ENCODE measurements at regions not wholly inside any gene's neighbourhood (a gene's known extent, or its start where the extent isn't known, plus 50 kb on each side); places are given as distances from the start of the nearest gene placed in this dataset.

DNA sequence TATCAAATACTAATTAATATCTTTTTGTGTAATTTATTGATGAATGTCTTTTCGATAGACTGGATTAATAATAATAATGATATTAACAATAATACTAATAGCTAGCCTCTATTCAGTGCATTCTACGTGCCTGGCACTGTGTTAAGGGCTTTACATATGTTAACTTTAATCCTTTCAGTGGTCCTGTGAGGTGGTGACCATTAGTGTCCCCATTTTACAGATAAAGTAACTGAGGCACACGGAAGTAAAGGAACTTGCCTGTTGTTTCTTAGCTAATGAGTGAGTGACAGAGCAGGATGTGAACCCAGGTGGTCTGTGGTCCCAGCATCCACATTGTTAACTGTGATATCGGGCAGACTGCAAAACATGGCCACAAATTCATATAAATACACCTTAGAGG is 335.7 kb upstream of the PROX1 start:
- no peaks in the 10 kb centered on the region for H3K9me3 ChIP-seq (ENCODE audit: insufficient read depth, low read depth, low read length)
- H3K36me3 Mint-ChIP-seq (ENCODE audit: low read depth, unreplicated experiment) = no peaks in the 10 kb centered on the region
- FAIRE-seq (no peak), DNase-seq (ENCODE audit: low read depth) (no peak)
- H3K9ac ChIP-seq (ENCODE audit: low read length) = no peak overlapping the region
- no peaks in the 10 kb centered on the region for H3K27me3 ChIP-seq (ENCODE audit: insufficient read depth, low read length)
- no peaks in the 10 kb centered on the region for H3K79me2 ChIP-seq (ENCODE audit: insufficient read depth, low read length)
- no peak overlapping the region for H3K4me3 Mint-ChIP-seq (ENCODE audit: unreplicated experiment)
- no peak for TF ChIP-seq EZH2 (IDR thresholded peaks at IDR 0.05; ENCODE audit: insufficient read depth, low read length)
- TF ChIP-seq, protein P1, sequence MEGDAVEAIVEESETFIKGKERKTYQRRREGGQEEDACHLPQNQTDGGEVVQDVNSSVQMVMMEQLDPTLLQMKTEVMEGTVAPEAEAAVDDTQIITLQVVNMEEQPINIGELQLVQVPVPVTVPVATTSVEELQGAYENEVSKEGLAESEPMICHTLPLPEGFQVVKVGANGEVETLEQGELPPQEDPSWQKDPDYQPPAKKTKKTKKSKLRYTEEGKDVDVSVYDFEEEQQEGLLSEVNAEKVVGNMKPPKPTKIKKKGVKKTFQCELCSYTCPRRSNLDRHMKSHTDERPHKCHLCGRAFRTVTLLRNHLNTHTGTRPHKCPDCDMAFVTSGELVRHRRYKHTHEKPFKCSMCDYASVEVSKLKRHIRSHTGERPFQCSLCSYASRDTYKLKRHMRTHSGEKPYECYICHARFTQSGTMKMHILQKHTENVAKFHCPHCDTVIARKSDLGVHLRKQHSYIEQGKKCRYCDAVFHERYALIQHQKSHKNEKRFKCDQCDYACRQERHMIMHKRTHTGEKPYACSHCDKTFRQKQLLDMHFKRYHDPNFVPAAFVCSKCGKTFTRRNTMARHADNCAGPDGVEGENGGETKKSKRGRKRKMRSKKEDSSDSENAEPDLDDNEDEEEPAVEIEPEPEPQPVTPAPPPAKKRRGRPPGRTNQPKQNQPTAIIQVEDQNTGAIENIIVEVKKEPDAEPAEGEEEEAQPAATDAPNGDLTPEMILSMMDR (IDR thresholded peaks at IDR 0.05; ENCODE audit: insufficient read depth, low read depth, low read length) = no peak
- no peak overlapping the region for H2AFZ ChIP-seq (ENCODE audit: low read depth, low read length)
- H3K4me1 Mint-ChIP-seq (ENCODE audit: low read depth, unreplicated experiment) = no peaks in the 10 kb centered on the region
- H4K20me1 ChIP-seq (ENCODE audit: insufficient read depth, low read length) = no peaks in the 10 kb centered on the region
- H3K4me1 ChIP-seq (ENCODE audit: insufficient read depth, low read length) = no peaks in the 10 kb centered on the region
- H3K27ac Mint-ChIP-seq (ENCODE audit: unreplicated experiment) = no peak overlapping the region
- no peaks in the 10 kb centered on the region for H3K9me3 Mint-ChIP-seq (ENCODE audit: unreplicated experiment)
- H3K4me3 ChIP-seq (ENCODE audit: insufficient read depth, low read depth, low read length) = no peak overlapping the region
- no peak overlapping the region for H3K27ac ChIP-seq (ENCODE audit: low read depth, low read length)
- no peaks in the 10 kb centered on the region for H3K36me3 ChIP-seq (ENCODE audit: insufficient read depth, low read length)
- peaks cover 26% of the 10 kb centered on the region for H3K27me3 Mint-ChIP-seq (ENCODE audit: low read depth, unreplicated experiment)
- H3K4me2 ChIP-seq (ENCODE audit: low read length) = no peak overlapping the region

DNA sequence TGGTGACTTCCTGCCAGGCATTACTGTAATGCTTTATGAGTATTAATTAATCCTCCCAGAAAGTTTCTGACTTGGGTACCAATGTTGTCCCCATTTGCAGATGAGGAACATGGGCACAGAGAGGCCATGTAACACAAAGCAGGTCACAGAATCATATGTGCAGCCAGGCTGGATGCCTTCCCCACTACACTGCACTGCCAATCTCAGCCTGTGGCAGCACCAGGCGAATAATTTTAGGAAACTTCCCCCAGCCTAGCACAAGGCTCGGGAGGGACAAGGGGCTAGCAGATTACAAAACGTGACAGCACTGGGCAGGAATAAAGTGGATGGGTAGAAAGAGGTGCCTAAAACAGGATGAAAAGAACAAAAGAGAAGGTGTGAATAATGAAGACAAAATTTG is 331.7 kb upstream of the PROX1 start:
- no peak overlapping the region for H2AFZ ChIP-seq (ENCODE audit: low read depth, low read length)
- H3K9me3 Mint-ChIP-seq (ENCODE audit: unreplicated experiment) = no peaks in the 10 kb centered on the region

DNA sequence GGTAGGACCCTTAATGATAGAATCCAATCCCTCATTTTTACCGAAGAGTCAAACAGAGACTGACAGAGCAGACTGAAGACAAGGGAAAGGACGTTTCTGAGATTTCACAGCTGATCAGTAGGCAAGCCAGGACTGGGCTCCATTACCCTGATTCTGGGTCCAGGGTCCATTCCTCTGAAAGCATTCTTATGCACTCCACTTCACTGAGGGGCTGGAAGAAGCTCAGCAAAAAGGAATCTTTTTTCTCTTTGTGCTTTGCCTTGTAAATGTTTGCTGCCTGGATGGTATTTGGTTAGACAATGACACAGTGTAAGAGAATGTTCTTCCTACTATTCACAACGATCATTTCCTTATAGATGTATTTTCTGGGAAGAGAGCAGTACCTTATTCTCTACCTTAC is 331.3 kb upstream of the PROX1 start:
- H4K20me1 ChIP-seq (ENCODE audit: insufficient read depth, low read length) = no peaks in the 10 kb centered on the region
- no peak overlapping the region for H3K4me3 Mint-ChIP-seq (ENCODE audit: unreplicated experiment)
- H3K4me1 ChIP-seq (ENCODE audit: insufficient read depth, low read length) = no peaks in the 10 kb centered on the region
- H3K4me2 ChIP-seq (ENCODE audit: low read length) = no peak overlapping the region
- TF ChIP-seq, protein P1 (IDR thresholded peaks at IDR 0.05; ENCODE audit: insufficient read depth, low read depth, low read length) = no peak
- TF ChIP-seq EZH2 (IDR thresholded peaks at IDR 0.05; ENCODE audit: insufficient read depth, low read length) = no peak
- no peaks in the 10 kb centered on the region for H3K4me1 Mint-ChIP-seq (ENCODE audit: low read depth, unreplicated experiment)
- H3K4me3 ChIP-seq (ENCODE audit: insufficient read depth, low read depth, low read length) = no peak overlapping the region
- no peaks in the 10 kb centered on the region for H3K36me3 ChIP-seq (ENCODE audit: insufficient read depth, low read length)
- H3K27me3 Mint-ChIP-seq (ENCODE audit: low read depth, unreplicated experiment) = peaks cover 4% of the 10 kb centered on the region
- no peak overlapping the region for H3K27ac Mint-ChIP-seq (ENCODE audit: unreplicated experiment)
- no peaks in the 10 kb centered on the region for H3K9me3 ChIP-seq (ENCODE audit: insufficient read depth, low read depth, low read length)
- H3K79me2 ChIP-seq (ENCODE audit: insufficient read depth, low read length) = no peaks in the 10 kb centered on the region
- DNase-seq (ENCODE audit: low read depth) (no peak), FAIRE-seq (no peak)
- no peak overlapping the region for H3K27ac ChIP-seq (ENCODE audit: low read depth, low read length)
- H2AFZ ChIP-seq (ENCODE audit: low read depth, low read length) = no peak overlapping the region
- H3K36me3 Mint-ChIP-seq (ENCODE audit: low read depth, unreplicated experiment) = no peaks in the 10 kb centered on the region
- H3K9me3 Mint-ChIP-seq (ENCODE audit: unreplicated experiment) = no peaks in the 10 kb centered on the region
- no peaks in the 10 kb centered on the region for H3K27me3 ChIP-seq (ENCODE audit: insufficient read depth, low read length)
- H3K9ac ChIP-seq (ENCODE audit: low read length) = no peak overlapping the region

More for the DNA sequence above, 331.7 kb upstream of the PROX1 start:
- H3K27ac ChIP-seq (ENCODE audit: low read depth, low read length) = no peak overlapping the region
- H3K9ac ChIP-seq (ENCODE audit: low read length) = no peak overlapping the region
- H3K4me2 ChIP-seq (ENCODE audit: low read length) = no peak overlapping the region
- H3K79me2 ChIP-seq (ENCODE audit: insufficient read depth, low read length) = no peaks in the 10 kb centered on the region
- H3K4me1 ChIP-seq (ENCODE audit: insufficient read depth, low read length) = no peaks in the 10 kb centered on the region
- Mint-ChIP-seq H3K27ac (ENCODE audit: unreplicated experiment) (no peak overlapping the region), H3K27me3 (ENCODE audit: low read depth, unreplicated experiment) (peaks cover 4% of the 10 kb centered on the region), H3K36me3 (ENCODE audit: low read depth, unreplicated experiment) (no peaks in the 10 kb centered on the region), H3K4me1 (ENCODE audit: low read depth, unreplicated experiment) (no peaks in the 10 kb centered on the region), H3K4me3 (ENCODE audit: unreplicated experiment) (no peak overlapping the region)
- no peaks in the 10 kb centered on the region for H3K27me3 ChIP-seq (ENCODE audit: insufficient read depth, low read length)
- no peak for DNase-seq (ENCODE audit: low read depth)
- TF ChIP-seq EZH2 (IDR thresholded peaks at IDR 0.05; ENCODE audit: insufficient read depth, low read length) = no peak
- TF ChIP-seq, protein P1 (IDR thresholded peaks at IDR 0.05; ENCODE audit: insufficient read depth, low read depth, low read length) = no peak
- H3K4me3 ChIP-seq (ENCODE audit: insufficient read depth, low read depth, low read length) = no peak overlapping the region
- no peaks in the 10 kb centered on the region for H3K9me3 ChIP-seq (ENCODE audit: insufficient read depth, low read depth, low read length)
- no peaks in the 10 kb centered on the region for H3K36me3 ChIP-seq (ENCODE audit: insufficient read depth, low read length)
- H4K20me1 ChIP-seq (ENCODE audit: insufficient read depth, low read length) = no peaks in the 10 kb centered on the region
- no peak for FAIRE-seq
